ENCODE measurements at regions not wholly inside any gene's neighbourhood (a gene's known extent, or its start where the extent isn't known, plus 50 kb on each side); places are given as distances from the start of the nearest gene placed in this dataset.

GRCh38 chr9:126084696-126085095, 241.9 kb upstream of the MVB12B start:
- FAIRE-seq = no peak

GRCh38 chr9:126085170-126085569, 241.5 kb upstream of the MVB12B start:
- DNase-seq (ENCODE audit: extremely low spot score, insufficient read length, low read depth) (no peak), FAIRE-seq (no peak)

More at GRCh38 chr9:126084696-126085095, 241.9 kb upstream of the MVB12B start:
- DNase-seq (ENCODE audit: extremely low spot score, insufficient read length, low read depth) = no peak

DNA sequence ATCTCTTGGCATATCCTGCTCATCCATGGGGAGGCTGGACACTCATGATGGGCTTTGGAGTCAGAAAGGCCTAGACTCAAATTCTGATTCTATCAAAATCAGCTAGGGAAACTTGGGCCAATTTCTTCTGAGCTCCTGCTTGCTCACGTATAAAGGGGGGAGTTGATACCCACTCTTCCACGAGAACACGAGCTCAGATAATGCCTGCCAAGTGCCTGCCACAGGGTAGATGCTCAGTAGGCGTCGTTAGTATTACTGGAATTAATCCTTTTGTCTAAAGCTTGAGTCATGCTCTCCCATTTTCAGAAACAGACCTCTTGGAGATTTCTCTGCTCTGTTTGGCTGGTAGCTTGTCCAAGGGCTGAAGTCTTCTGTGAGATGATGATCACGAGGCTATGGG, 238.3 kb upstream of the MVB12B start:
- DNase-seq (ENCODE audit: extremely low spot score, insufficient read length, low read depth) = no peak
- FAIRE-seq = no peak

GRCh38 chr9:126089789-126090188, 236.8 kb upstream of the MVB12B start:
- no peak for FAIRE-seq
- no peak for DNase-seq (ENCODE audit: extremely low spot score, insufficient read length, low read depth)

DNA sequence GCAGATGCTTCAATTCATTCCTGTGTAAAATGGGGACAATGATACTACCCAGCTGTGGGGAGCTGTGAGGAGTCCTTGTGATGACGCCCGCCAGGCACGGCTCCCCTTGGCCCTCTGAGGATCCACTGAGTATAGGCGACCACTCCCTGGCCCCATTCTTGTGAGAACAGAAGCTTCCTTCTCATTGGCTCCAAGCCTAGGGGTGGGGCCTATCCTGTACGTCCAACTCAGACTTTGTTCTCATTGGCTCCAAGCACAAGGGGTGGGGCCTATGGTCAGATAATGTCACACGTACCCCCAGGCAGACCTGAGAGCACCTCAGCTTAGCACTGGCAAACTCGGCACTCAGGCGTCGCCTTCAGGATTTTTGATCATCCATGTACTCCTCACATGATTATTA, 232.9 kb upstream of the MVB12B start:
- FAIRE-seq (no peak), DNase-seq (ENCODE audit: extremely low spot score, insufficient read length, low read depth) (no peak)

DNA sequence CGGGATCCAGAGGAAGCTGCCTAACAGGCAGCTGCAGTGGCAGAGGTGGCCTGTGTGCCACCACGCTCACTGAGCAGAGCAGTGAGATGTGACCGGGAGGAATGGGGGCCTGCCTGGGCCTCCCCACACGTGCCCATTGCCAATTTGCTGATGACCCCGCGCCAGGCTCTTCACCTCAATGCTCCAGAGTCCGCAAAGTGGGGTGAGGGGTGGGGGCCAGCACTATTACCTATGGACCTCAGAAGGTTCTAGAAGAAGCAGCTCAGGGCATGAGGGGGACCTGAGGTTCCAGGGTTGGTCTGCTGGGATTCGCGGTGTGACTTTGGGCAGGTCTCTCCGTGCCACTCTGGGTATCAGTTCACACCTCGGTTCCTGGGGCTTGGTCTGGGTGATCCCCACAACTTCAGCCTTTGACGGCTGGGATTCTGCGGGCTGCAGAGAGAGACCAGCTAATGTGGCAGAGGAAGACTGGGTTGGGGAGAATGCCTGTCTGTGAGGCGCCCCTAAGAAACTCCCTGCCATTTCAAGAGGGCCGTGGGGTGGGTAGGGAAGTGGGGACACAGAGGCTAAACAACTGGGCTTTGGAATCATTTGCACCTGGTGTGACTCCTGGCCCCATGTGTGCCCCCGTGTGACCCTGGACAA, 231.0 kb upstream of the MVB12B start:
- no peak for DNase-seq (ENCODE audit: extremely low spot score, insufficient read length, low read depth)
- no peak for FAIRE-seq

DNA sequence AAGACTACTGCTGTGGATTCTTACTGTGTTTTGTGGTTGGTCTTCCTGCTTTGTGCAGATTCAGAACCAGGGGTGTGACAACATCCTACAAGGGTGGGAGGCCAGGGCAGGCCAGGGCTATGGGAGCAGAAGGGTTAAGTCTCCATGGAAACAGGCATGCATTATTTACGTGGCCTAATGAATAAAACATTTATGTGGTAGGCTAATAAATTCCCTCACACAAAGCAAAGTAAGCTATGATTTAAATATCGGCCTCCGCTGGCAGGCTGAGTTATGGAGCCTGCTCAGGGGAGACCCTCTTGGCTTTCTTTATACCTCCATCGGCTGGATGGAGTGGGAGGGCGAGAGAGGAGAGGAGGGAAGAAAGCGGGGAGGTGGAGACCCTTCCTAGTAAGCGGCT, 230.3 kb upstream of the MVB12B start:
- DNase-seq (ENCODE audit: extremely low spot score, insufficient read length, low read depth) = no peak
- FAIRE-seq = no peak

GRCh38 chr9:126097679-126098078, 228.9 kb upstream of the MVB12B start:
- FAIRE-seq (no peak), DNase-seq (ENCODE audit: extremely low spot score, insufficient read length, low read depth) (no peak)

DNA sequence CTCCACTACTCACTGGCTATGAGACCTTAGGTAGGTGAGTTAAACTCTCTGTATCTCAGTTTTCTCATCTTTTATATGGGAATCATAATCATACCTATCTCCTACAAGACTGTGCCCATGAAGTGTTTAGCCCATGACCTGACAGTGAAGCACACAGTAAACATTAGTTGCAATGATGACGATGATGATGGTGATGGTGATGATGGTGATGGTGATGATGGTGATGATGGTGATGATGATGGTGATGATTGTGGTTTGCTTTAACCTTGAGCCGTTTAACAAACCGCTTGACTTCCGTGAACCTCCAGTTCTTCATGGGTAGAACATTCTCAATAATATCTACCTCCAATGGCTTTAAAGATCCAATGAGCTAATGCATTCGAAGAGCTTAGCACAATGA, 220.2 kb upstream of the MVB12B start:
- no peak for FAIRE-seq
- DNase-seq (ENCODE audit: extremely low spot score, insufficient read length, low read depth) = no peak

DNA sequence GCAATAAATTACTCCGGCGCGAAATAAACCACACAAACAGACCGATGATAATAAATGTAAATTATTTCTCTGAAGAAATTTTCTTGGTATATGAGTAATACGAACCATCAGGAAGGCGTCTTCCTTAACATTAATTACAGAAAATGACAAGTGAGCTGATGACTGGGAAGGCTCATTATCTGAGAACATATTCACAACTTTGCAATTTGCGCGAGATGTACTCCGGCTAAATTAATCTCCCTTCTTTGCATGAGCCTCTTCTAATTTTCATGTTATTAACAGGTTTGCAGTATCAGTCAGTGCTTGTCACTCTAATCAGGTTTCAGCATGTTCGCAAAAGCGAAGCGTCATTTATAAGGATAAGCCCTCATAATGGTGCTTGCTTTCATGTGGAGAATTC, 218.9 kb upstream of the MVB12B start:
- no peak for FAIRE-seq
- no peak for DNase-seq (ENCODE audit: extremely low spot score, insufficient read length, low read depth)

DNA sequence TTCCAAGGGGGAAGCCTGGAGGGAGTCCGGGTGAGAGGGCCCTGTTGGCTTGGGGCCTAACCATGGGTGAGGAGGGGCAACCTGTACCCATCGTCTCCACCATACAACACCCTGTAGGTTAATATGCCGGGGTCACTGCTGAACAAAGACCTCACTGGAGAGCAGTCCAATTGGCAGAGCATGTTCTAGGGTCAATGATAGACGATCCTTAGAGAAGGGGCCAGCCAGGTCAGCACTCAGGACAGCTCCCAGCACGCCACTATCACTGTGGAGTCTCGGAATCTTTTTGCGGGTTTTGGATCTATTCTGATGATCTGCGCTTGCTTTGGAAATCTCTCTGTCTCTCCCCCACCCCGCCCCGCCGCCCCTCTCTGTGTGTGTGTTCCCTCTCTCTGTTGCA, 218.4 kb upstream of the MVB12B start:
- FAIRE-seq (no peak), DNase-seq (ENCODE audit: extremely low spot score, insufficient read length, low read depth) (no peak)

- DNase-seq (ENCODE audit: extremely low spot score, insufficient read length, low read depth) (no peak), FAIRE-seq (no peak)
Measured at GRCh38 chr9:126109575-126109974, 217.1 kb upstream of the MVB12B start.

GRCh38 chr9:126111556-126111955, 215.1 kb upstream of the MVB12B start:
- DNase-seq (ENCODE audit: extremely low spot score, insufficient read length, low read depth) (no peak), FAIRE-seq (no peak)

DNA sequence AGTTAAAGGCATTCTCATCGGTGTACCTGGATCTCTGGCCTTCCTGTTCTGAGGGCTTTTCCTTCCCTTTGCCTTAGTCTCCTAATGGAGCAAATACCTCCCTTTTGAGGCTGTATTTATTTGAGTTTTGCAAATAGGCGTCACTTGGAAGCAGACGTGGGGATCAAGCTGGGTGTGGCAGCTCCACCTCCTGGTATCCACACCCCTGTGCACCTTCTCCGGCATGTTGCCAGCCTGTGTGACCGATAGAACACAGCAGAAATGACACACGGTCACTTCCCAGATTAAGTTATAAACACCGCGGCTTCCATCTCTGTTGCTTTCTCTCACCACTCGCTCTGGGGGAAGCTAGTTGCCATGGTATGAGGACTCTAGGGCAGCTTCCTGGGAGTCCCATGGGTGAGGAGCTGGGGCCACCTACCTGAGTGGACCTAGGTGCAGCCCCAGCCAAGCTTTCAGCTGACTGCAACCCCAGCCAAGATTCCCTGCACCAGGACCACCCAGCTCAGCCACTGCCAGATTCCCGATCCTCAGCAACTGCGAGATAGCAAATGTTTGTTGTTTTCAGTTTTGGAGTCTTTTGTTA, 214.4 kb upstream of the MVB12B start:
- DNase-seq (ENCODE audit: extremely low spot score, insufficient read length, low read depth) (no peak), FAIRE-seq (no peak)

GRCh38 chr9:126113176-126113575, 213.5 kb upstream of the MVB12B start:
- no peak for FAIRE-seq
- no peak for DNase-seq (ENCODE audit: extremely low spot score, insufficient read length, low read depth)

- no peak for DNase-seq (ENCODE audit: extremely low spot score, insufficient read length, low read depth)
- no peak for FAIRE-seq
Measured at GRCh38 chr9:126113756-126114408, 212.7 kb upstream of the MVB12B start.

DNA sequence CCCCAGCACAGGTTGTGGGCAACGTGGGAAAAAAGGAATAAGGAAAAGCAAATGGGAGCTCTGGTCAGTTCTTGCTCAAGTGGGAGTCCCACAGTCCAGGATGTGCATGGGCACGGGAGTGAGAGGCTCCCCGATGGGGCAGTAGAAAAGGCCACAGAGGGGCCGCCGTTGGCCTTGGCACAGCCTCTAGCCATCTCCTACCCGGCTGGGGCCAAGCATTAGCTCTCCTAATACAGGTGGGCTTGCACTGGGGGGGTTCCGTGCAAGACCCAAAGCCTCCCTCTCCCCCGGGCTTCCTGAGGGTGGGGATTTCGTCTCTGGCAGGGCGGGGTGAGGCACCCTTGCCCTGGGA, 212.2 kb upstream of the MVB12B start:
- no peak for DNase-seq (ENCODE audit: extremely low spot score, insufficient read length, low read depth)
- no peak for FAIRE-seq

GRCh38 chr9:126114850-126115460, 211.7 kb upstream of the MVB12B start:
- no peak for DNase-seq (ENCODE audit: extremely low spot score, insufficient read length, low read depth)
- no peak for FAIRE-seq

DNA sequence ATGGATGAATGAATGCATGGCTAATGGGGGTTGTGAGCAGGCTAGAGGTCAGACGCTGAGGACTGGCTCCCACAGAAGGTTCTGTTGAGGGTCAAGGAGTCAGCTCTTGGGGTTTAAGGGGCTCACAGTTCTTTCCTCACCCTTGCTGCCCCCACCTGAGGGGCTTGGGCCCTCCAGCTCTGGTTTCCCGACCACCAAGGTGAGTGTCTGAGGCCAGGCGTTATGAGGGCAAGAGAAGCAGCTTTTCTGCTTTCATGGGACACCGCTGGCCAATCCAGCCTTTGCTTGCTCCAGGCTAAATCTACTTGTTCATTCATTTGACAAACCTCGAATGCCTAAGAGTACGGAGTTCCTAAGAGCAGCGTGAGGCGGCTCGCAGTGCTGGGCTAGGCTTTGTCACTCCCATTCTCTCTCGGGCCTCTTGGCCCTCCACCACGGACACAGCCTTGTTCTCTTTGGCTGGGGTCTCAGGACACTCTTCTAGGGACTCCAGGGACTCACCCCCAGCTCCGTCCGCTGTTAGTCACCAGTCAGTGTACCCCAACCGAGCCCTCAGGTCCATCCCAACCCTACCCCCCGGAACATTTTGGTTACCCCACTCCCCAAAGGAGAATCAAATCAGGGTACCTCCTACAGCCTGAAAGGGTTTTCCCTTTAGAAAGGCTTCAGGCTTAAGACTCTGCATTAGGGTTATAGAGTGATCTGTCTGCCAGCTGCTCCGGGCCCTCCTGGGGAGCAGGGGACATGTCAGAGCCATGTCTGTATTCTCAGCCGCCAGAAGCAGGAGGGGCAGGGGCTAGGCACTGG, 210.1 kb upstream of the MVB12B start:
- FAIRE-seq (no peak), DNase-seq (ENCODE audit: extremely low spot score, insufficient read length, low read depth) (no peak)

GRCh38 chr9:126117158-126117425, 209.5 kb upstream of the MVB12B start:
- no peak for DNase-seq (ENCODE audit: extremely low spot score, insufficient read length, low read depth)
- FAIRE-seq = no peak

- no peak for DNase-seq (ENCODE audit: extremely low spot score, insufficient read length, low read depth)
- no peak for FAIRE-seq
Measured at GRCh38 chr9:126117631-126118030, 209.0 kb upstream of the MVB12B start.
